BE2C (cell line): ENCODE measurements at regions not wholly inside any gene's neighbourhood (a gene's known extent, or its start where the extent isn't known, plus 50 kb on each side); places are given as distances from the start of the nearest gene placed in this dataset.

ENCODE experiments used
- DNase-seq: peaks from one replicate; pipeline ENCODE4 v3.0.0-alpha.2; 2020
- H3K27me3 ChIP-seq: fragments of 250-450 bp; sonication (Bioruptor Pico); 2 replicates; pipeline ENCODE4 v1.5.1; 2020; ENCODE audit warnings: mild to moderate bottlenecking
- H3K36me3 ChIP-seq: fragments of 250-450 bp; sonication (Bioruptor Pico); 2 replicates; pipeline ENCODE4 v1.5.1; 2020; ENCODE audit warnings: mild to moderate bottlenecking
- H3K4me1 ChIP-seq: fragments of 250-450 bp; sonication (Bioruptor Pico); 2 replicates; pipeline ENCODE4 v1.5.1; 2020
- H3K4me3 ChIP-seq: 2 replicates; pipeline ENCODE4 v1.5.1; 2011; ENCODE audit warnings: low read depth, low read length
- H3K9me3 ChIP-seq: fragments of 250-450 bp; sonication (Bioruptor Pico); 2 replicates; pipeline ENCODE4 v1.5.1; 2020
- CTCF ChIP-seq: IDR thresholded peaks from 2 replicates; pipeline ENCODE4 v1.5.1; 2012; ENCODE audit warnings: mild to moderate bottlenecking, low read depth, low read length

DNA sequence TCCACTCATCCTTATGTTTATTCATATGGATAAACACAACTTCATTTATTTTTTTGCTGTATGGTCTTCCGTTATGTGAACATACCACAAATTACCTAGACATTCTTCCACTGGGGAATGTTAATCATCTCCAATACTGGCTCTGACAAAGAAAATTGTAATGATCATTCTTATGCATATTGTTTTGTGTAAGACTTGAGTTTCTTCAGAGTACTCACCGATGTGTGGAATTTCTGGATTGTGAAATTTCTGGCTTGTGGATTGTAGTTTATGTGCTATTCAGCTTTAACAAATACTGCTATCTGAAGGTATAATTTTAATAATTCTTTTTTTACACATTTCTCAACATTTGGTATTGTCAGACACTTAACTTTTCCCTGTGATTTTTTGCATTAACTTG lies 212.2 kb upstream of the THUMPD2 start:
- TF ChIP-seq CTCF = no peak
- Histone ChIP-seq H3K4me1 (peaks cover 6% of the 10 kb centered on the region), H3K4me3 (no peak overlapping the region), H3K36me3 (no peaks in the 10 kb centered on the region), H3K9me3 (no peaks in the 10 kb centered on the region), H3K27me3 (no peaks in the 10 kb centered on the region; the same call in 1 of the 2 replicates)
- no peak for DNase-seq

DNA sequence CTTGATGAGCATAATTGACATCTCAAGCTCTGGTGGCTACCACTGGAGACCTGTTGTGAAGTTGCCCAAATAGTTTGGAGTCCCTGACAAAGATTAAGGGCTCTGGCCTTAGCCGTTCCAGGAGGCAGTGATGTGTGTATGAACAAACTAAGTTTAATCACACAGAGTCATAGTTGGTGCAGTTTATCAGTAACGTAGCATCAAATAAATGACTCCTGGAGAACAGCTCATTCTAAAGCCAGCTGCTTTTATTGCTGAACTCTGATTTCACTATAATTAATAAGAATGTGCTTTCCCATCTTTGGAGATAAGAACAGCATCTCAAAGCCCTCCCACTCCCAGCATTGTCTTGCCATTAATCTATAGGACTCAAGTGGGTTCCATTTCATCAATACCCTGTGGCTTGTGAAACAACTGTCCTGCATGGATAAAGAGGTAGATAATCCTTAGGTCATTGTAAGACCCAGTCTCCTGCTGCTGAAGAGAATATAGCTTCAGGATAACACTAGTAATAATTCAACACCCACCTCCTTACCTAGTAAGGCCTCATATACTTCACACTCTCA lies 211.4 kb upstream of the THUMPD2 start:
- Histone ChIP-seq H3K4me1 (peaks cover 5% of the 10 kb centered on the region), H3K9me3 (no peaks in the 10 kb centered on the region), H3K36me3 (no peaks in the 10 kb centered on the region), H3K4me3 (no peak overlapping the region), H3K27me3 (no peaks in the 10 kb centered on the region; the same call in 1 of the 2 replicates)
- no peak for TF ChIP-seq CTCF
- no peak for DNase-seq

DNA sequence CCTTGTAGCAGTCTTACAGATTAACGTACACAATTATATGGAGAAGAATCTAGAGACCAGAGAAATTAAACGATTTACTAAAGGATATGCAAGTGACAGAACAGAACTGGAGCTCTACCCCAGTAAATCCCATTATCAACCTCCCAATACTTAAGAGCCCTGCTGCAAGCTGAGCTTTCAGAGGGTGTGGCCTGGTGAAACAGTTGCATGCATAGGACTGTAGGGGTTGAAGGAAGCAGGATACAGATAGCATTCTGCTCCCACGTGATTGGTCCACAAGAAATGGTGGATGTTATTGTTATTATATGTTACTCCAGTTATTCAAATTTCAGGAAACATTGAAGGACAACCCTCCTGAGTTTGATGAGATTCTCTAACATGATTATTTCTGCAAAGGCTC lies 210.8 kb upstream of the THUMPD2 start:
- no peak for DNase-seq
- no peak for TF ChIP-seq CTCF
- Histone ChIP-seq H3K27me3 (no peaks in the 10 kb centered on the region; the same call in 1 of the 2 replicates), H3K4me3 (no peak overlapping the region), H3K36me3 (no peaks in the 10 kb centered on the region), H3K4me1 (peaks cover 5% of the 10 kb centered on the region), H3K9me3 (no peaks in the 10 kb centered on the region)

GRCh38 chr2:39981883-39982311 lies 202.8 kb upstream of the THUMPD2 start:
- no peaks in the 10 kb centered on the region for H3K9me3 ChIP-seq
- no peak for TF ChIP-seq CTCF
- H3K4me3 ChIP-seq = no peak overlapping the region
- no peaks in the 10 kb centered on the region for H3K27me3 ChIP-seq
- H3K36me3 ChIP-seq = no peaks in the 10 kb centered on the region
- no peak for DNase-seq
- H3K4me1 ChIP-seq = no peaks in the 10 kb centered on the region

GRCh38 chr2:39975476-39976020 lies 196.5 kb upstream of the THUMPD2 start:
- no peaks in the 10 kb centered on the region for H3K36me3 ChIP-seq
- H3K9me3 ChIP-seq = no peaks in the 10 kb centered on the region

More at GRCh38 chr2:39975476-39976020, 196.5 kb upstream of the THUMPD2 start:
- H3K27me3 ChIP-seq = no peaks in the 10 kb centered on the region
- TF ChIP-seq CTCF = no peak
- H3K4me3 ChIP-seq = no peak overlapping the region
- H3K4me1 ChIP-seq = no peaks in the 10 kb centered on the region
- no peak for DNase-seq
